CD4-positive, alpha-beta T cell (primary cell): ENCODE measurements at regions not wholly inside any gene's neighbourhood (a gene's known extent, or its start where the extent isn't known, plus 50 kb on each side); places are given as distances from the start of the nearest gene placed in this dataset.

ENCODE experiments used
- ATAC-seq: fragments of 200-7000 bp; cut with Tn5 transposase; one replicate; pipeline ENCODE4 v1.10.0; 2022; ENCODE audit warnings: mild to moderate bottlenecking; ENCODE audit not compliant: poor library complexity
- CTCF ChIA-PET: fragments of 350-600 bp; sonication (Branson Sonifier 250); formaldehyde crosslinking; loops from one replicate; lab custom pipeline; 2021; ENCODE audit warnings: antibody characterized with exemption, inconsistent platforms; lab: Charles Lee
- POLR2A ChIA-PET: fragments of 350-600 bp; sonication (Branson Sonifier 250); formaldehyde crosslinking; loops from one replicate; lab custom pipeline; 2021; ENCODE audit warnings: antibody characterized with exemption, inconsistent platforms; lab: Charles Lee
- DNase-seq, 14 experiments: peaks; one replicate each; pipeline ENCODE4 v3.0.0-alpha.2; 2013 to 2020; ENCODE audit warnings: mixed read lengths in 2 of 14
- H3K27ac ChIP-seq, 2 donors: one replicate each; pipeline versions ENCODE4 v1.5.1 to v1.7.0; 2013; ENCODE audit warnings: low read length in 2 of 2, low read depth in 1 of 2, mild to moderate bottlenecking in 1 of 2
- H3K27me3 ChIP-seq, 2 experiments: 1 replicate in 1 of 2; 2 replicates in 1 of 2; pipeline versions ENCODE4 v1.6.1 to v1.7.0; 2013; ENCODE audit warnings: low read length in 2 of 2, control low read depth in 1 of 2, mild to moderate bottlenecking in 1 of 2, moderate library complexity in 1 of 2; ENCODE audit not compliant: insufficient read depth in 2 of 2, control insufficient read depth in 1 of 2
- H3K36me3 ChIP-seq: one replicate; pipeline ENCODE4 v1.6.1; 2013; ENCODE audit warnings: low read length, control low read depth; ENCODE audit not compliant: insufficient read depth
- H3K4me1 ChIP-seq: one replicate; pipeline ENCODE4 v1.6.1; 2013; ENCODE audit warnings: low read length, control low read depth; ENCODE audit not compliant: insufficient read depth
- H3K4me3 ChIP-seq: one replicate; pipeline ENCODE4 v1.5.1; 2013; ENCODE audit warnings: mild to moderate bottlenecking, low read length, moderate library complexity
- H3K9me3 ChIP-seq, 2 experiments: 1 replicate in 1 of 2; 2 replicates in 1 of 2; pipeline versions ENCODE4 v1.6.1 to v1.7.0; 2013; ENCODE audit warnings: low read length in 2 of 2, mild to moderate bottlenecking in 2 of 2, control low read depth in 1 of 2, moderate library complexity in 1 of 2; ENCODE audit not compliant: control insufficient read depth in 1 of 2, insufficient read depth in 1 of 2
- H3K27ac Mint-ChIP-seq: one replicate; pipeline ENCODE4 v1.8.0; 2020; ENCODE audit warnings: mixed read lengths
- H3K27me3 Mint-ChIP-seq: one replicate; pipeline ENCODE4 v1.8.0; 2021; ENCODE audit warnings: mixed read lengths
- H3K36me3 Mint-ChIP-seq: one replicate; pipeline ENCODE4 v1.8.0; 2021; ENCODE audit warnings: low read depth, mixed read lengths
- H3K4me1 Mint-ChIP-seq: one replicate; pipeline ENCODE4 v1.8.0; 2021; ENCODE audit warnings: low read depth, mixed read lengths
- H3K4me3 Mint-ChIP-seq: one replicate; pipeline ENCODE4 v1.8.0; 2020; ENCODE audit warnings: mild to moderate bottlenecking, mixed read lengths
- H3K9me3 Mint-ChIP-seq: one replicate; pipeline ENCODE4 v1.8.0; 2020; ENCODE audit warnings: mixed read lengths
- CTCF ChIP-seq: fragments of 200-600 bp; IDR thresholded peaks from one replicate; pipeline ENCODE4 v1.8.0; 2022; ENCODE audit warnings: antibody characterized with exemption, mild to moderate bottlenecking
- intact Hi-C, 2 experiments: fragments of 100-400 bp; cut with DNase I in 1 of 2; cut with micrococcal nuclease in 1 of 2; formaldehyde crosslinking; loops; one replicate each; pipeline versions ENCODE4 v1.15.1 to v1.9.0; 2023 to 2025; cut with DNase I, micrococcal nuclease

GRCh38 chr9:31612336-31613030, 772.0 kb upstream of the ACO1 start:
- Mint-ChIP-seq H3K9me3 (no peaks in the 10 kb centered on the region), H3K4me1 (no peaks in the 10 kb centered on the region), H3K27me3 (no peaks in the 10 kb centered on the region), H3K4me3 (no peak overlapping the region), H3K36me3 (no peaks in the 10 kb centered on the region), H3K27ac (no peak overlapping the region)
- H3K4me3 ChIP-seq, result no peak overlapping the region
- no peak for TF ChIP-seq CTCF
- ChIA-PET CTCF (no interaction called here), POLR2A (no interaction called here)
- no peaks in the 10 kb centered on the region for H3K36me3 ChIP-seq
- no peaks in the 10 kb centered on the region for H3K9me3 ChIP-seq
- H3K27ac ChIP-seq, result no peak overlapping the region
- H3K4me1 ChIP-seq, result no peaks in the 10 kb centered on the region
- no peak for ATAC-seq
- intact Hi-C loops, result loop anchor here in 1 of 2 experiments (2.0 kb wide), 1 partner anchor 14 kb away; no protein-coding TSS in a partner anchor
- no peaks in the 10 kb centered on the region for H3K27me3 ChIP-seq
- no peak for DNase-seq

- H3K27me3 ChIP-seq, result no peaks in the 10 kb centered on the region
- H3K9me3 ChIP-seq, result no peaks in the 10 kb centered on the region
- Mint-ChIP-seq H3K27ac (no peak overlapping the region), H3K4me1 (peaks cover 4% of the 10 kb centered on the region), H3K9me3 (no peaks in the 10 kb centered on the region), H3K36me3 (no peaks in the 10 kb centered on the region), H3K4me3 (no peak overlapping the region), H3K27me3 (no peaks in the 10 kb centered on the region)
- no peak for ATAC-seq
- POLR2A ChIA-PET, result no interaction called here
- H3K4me3 ChIP-seq, result no peak overlapping the region
- CTCF ChIA-PET, result no interaction called here
- no peaks in the 10 kb centered on the region for H3K36me3 ChIP-seq
- no peaks in the 10 kb centered on the region for H3K4me1 ChIP-seq
- H3K27ac ChIP-seq, result no peak overlapping the region
- no peak for TF ChIP-seq CTCF
- intact Hi-C loops, result no loop called here
- no peak for DNase-seq
Measured at GRCh38 chr9:31615966-31616365, 768.5 kb upstream of the ACO1 start.

- no peak for TF ChIP-seq CTCF
- no peak for ATAC-seq
- DNase-seq, result no peak
- H3K27me3 ChIP-seq, result no peaks in the 10 kb centered on the region
- CTCF ChIA-PET, result no interaction called here
- intact Hi-C loops, result no loop called here
- no peak overlapping the region for H3K4me3 ChIP-seq
- H3K9me3 ChIP-seq, result peaks cover 0 to 3% of the 10 kb centered on the region in 2 experiments
- H3K27ac ChIP-seq, result no peak overlapping the region
- H3K9me3 Mint-ChIP-seq, result peaks cover 8% of the 10 kb centered on the region
- H3K4me1 ChIP-seq, result no peaks in the 10 kb centered on the region
- no peak overlapping the region for H3K4me3 Mint-ChIP-seq
- no peaks in the 10 kb centered on the region for H3K36me3 Mint-ChIP-seq
- peaks cover 4% of the 10 kb centered on the region for H3K4me1 Mint-ChIP-seq
- no peak overlapping the region for H3K27ac Mint-ChIP-seq
- POLR2A ChIA-PET, result no interaction called here
- no peaks in the 10 kb centered on the region for H3K27me3 Mint-ChIP-seq
- no peaks in the 10 kb centered on the region for H3K36me3 ChIP-seq
Measured at GRCh38 chr9:31623511-31623910, 760.9 kb upstream of the ACO1 start.
